Stimulated activated effector memory CD8-positive, alpha-beta T cell treated with anti-CD3 and anti-CD28 coated beads, Interleukin-12 subunit alpha, Interleukin-12 subunit beta, amount 100 ng/mL, for 72 hours (primary cell): ENCODE measurements at regions not wholly inside any gene's neighbourhood (a gene's known extent, or its start where the extent isn't known, plus 50 kb on each side); places are given as distances from the start of the nearest gene placed in this dataset.

Source experiments
- ATAC-seq: fragments of 150-1000 bp; cut with Tn5 transposase; 2 replicates; pipeline ENCODE4 v1.10.0; 2021
- DNase-seq, 2 donors: peaks; one replicate each; pipeline ENCODE4 v3.0.0; 2021 to 2022; ENCODE audit warnings: low spot score in 2 of 2
- H3K27ac Mint-ChIP-seq: one replicate; pipeline ENCODE4 v1.8.0; 2022; ENCODE audit warnings: mild to moderate bottlenecking, mixed read lengths
- H3K36me3 Mint-ChIP-seq: one replicate; pipeline ENCODE4 v1.8.0; 2022; ENCODE audit warnings: mild to moderate bottlenecking, mixed read lengths
- H3K4me1 Mint-ChIP-seq: one replicate; pipeline ENCODE4 v1.8.0; 2022; ENCODE audit warnings: mixed read lengths
- H3K4me3 Mint-ChIP-seq: one replicate; pipeline ENCODE4 v1.8.0; 2022; ENCODE audit warnings: mild to moderate bottlenecking, mixed read lengths
- H3K9me3 Mint-ChIP-seq: one replicate; pipeline ENCODE4 v1.8.0; 2022; ENCODE audit warnings: mixed read lengths

DNA sequence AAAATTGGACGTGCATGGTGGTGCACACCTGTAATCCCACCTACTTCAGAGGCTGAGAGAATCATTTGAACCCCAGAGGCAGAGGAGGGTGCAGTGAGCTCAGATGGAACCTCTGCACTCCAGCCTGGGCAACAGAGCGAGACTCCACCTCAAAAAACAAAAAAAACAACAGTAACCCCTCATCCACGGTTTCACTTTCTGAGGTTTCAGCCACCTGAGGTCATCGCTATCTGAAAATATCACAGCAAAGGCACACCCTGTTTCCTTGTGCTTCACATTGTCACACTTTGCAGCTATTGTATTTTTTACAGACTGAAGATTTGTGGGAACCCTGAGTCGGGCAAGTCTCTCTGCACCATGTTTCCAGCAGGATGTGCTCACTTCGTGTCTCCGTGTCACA lies 54.1 kb upstream of the FOXQ1 start:
- DNase-seq (no peak), ATAC-seq (no peak)
- Mint-ChIP-seq H3K27ac (no peak overlapping the region), H3K4me3 (no peak overlapping the region), H3K4me1 (no peaks in the 10 kb centered on the region), H3K36me3 (no peaks in the 10 kb centered on the region), H3K9me3 (no peaks in the 10 kb centered on the region)

DNA sequence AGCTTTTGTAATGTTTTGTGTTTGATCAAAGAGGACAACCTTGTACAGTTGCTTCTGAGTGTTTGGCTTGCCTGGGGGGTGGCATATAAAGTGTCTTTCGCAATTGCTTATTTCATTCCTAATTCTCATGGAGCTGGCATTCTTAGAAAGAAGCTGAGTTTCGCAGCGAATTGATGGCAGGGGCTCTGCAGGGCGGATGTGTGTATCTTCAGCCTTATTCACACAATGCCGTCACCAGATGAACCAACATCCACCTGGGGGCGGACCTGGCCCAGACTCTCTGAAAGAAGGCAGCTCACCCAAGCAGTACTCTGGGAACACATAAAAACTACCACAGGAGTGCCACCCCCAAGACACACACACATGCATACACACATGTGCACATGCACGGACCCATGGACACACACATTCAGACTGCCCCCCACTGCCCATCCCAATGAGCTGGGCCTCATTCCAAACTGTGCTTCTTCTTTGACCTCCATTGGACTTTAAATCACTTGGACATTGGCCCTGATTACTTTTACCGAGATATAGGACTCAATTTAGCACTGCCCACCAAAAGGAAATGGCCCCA lies 55.4 kb upstream of the FOXQ1 start:
- no peak overlapping the region for H3K4me3 Mint-ChIP-seq
- no peaks in the 10 kb centered on the region for H3K4me1 Mint-ChIP-seq
- ATAC-seq, result no peak
- H3K9me3 Mint-ChIP-seq, result no peaks in the 10 kb centered on the region
- DNase-seq, result no peak
- H3K36me3 Mint-ChIP-seq, result no peaks in the 10 kb centered on the region
- no peak overlapping the region for H3K27ac Mint-ChIP-seq

DNA sequence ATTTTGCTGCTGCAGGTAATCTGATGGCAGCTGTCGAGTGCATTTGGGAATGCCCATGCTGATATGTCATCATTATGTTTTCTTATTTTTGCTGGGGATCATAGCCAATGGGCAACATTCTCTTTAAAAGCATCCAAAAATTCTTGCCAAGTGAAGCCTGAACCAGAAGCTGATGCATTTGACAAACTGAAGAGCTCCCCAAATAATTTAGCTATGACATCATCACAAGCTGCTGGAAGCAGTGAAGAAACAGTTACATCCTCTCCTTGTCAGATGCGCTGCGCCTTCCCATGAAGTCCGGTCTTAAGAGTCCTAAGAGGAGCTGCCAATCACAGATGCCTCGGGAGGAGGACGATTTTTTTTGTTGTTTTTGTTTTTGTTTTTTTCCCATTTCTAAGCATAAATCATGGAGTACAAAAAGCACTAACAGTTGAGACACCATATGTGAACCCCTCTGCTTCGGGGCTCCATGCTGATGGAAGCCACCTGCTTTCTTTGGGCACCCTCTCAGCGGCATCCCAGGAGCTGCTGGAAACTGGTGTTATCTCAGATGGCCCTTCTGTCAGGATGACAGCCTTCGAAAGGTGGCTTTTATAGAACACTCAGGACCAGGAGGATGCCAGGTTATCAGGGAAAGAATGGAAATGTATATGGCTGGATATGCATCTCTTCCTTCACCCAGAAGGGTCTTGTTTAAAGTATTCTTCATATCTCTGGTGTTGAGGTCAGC lies 56.1 kb upstream of the FOXQ1 start:
- DNase-seq (no peak), ATAC-seq (no peak)
- no peaks in the 10 kb centered on the region for H3K4me1 Mint-ChIP-seq
- H3K4me3 Mint-ChIP-seq, result no peak overlapping the region
- H3K36me3 Mint-ChIP-seq, result no peaks in the 10 kb centered on the region
- no peak overlapping the region for H3K27ac Mint-ChIP-seq
- no peaks in the 10 kb centered on the region for H3K9me3 Mint-ChIP-seq

DNA sequence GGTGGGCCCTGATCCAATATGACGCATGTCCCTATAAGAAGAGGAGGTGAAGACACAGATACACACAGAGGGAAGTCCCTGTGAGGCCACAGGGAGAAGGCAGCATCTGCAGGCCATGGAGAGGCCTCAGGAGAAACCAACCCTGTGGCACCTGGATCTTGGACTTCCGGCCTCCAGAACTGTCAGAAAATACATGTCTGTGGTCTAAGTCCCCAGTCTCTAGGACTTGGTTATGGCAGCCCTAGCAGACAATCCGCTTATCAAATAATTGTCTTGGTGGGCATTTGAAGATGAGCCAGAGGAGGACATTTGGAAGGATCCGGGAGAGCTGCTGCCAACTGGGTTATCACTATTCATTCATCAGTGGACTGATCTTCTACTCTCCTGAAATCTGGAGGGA lies 57.6 kb upstream of the FOXQ1 start:
- ATAC-seq, result no peak
- Mint-ChIP-seq H3K4me3 (no peak overlapping the region), H3K36me3 (no peaks in the 10 kb centered on the region), H3K4me1 (no peaks in the 10 kb centered on the region), H3K9me3 (no peaks in the 10 kb centered on the region), H3K27ac (no peak overlapping the region)
- DNase-seq, result no peak

DNA sequence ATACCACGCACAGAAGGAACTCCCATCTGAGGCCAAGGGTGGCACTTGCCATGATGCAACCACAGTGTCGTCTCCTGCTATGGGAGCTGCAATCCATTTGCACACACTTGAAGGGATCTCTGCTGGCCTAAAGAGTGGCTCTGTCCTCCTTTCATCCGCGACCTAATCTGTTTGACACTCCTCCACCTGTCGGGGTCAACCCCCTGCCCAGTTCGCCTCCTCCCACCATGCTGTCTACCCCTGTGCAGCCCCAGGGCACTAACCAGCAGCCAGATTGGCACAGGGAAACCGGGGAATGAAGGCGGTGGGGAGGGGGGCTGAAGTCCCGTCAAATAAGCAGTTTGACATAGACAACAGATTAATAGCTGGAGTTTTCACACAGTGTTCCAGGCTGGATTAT lies 58.1 kb upstream of the FOXQ1 start:
- no peak for DNase-seq
- Mint-ChIP-seq H3K9me3 (no peaks in the 10 kb centered on the region), H3K27ac (no peak overlapping the region), H3K4me3 (no peak overlapping the region), H3K36me3 (no peaks in the 10 kb centered on the region), H3K4me1 (no peaks in the 10 kb centered on the region)
- ATAC-seq, result no peak

DNA sequence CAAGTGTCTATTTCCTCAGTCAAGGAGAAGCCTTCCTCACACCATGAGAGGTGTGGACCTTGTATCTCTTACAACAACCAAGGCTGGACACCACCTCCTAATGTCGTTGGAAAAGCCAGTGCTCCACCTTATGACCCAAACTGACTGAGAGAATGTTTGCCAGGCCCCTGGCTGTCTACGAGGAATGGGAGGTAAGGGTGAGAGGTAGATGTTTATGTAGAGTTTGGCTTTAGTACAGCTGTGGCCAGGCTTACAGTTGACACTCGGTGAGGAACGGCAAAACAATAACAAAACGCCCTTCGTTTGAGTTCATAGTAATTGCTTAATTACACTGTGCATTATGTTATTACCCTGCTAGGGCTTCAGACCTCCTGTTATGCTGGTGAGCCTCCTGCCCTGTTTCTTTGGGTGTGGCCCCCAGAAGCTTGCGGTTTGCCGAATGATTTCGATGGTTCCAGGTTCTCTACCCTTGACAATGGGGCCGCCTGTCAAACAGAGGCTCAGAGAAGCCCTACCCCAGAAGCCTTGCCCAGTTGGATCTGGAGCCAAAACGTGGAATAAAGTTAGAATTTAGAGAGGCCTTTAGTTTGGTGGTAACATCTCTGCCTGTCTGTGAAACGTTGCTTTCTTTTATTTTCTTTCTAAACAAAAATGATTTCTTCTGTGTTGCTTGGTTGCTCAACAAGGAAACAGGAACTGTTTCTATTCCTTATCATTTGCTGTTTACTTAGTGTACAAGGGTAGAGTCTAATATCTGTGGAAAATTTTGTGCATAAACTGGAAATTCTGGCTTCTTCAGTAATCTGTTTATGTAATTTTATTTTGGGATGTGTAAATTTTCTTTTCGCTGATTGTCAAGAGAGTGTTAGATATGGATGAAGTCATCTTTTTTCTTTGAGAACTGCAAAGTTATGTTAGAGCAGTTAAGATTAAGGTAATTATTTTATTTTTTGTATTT lies 60.4 kb upstream of the FOXQ1 start:
- H3K27ac Mint-ChIP-seq, result no peak overlapping the region
- no peaks in the 10 kb centered on the region for H3K4me1 Mint-ChIP-seq
- H3K9me3 Mint-ChIP-seq, result no peaks in the 10 kb centered on the region
- ATAC-seq, result peak; percentile 16
- H3K36me3 Mint-ChIP-seq, result no peaks in the 10 kb centered on the region
- H3K4me3 Mint-ChIP-seq, result no peak overlapping the region
- DNase-seq, result no peak

DNA sequence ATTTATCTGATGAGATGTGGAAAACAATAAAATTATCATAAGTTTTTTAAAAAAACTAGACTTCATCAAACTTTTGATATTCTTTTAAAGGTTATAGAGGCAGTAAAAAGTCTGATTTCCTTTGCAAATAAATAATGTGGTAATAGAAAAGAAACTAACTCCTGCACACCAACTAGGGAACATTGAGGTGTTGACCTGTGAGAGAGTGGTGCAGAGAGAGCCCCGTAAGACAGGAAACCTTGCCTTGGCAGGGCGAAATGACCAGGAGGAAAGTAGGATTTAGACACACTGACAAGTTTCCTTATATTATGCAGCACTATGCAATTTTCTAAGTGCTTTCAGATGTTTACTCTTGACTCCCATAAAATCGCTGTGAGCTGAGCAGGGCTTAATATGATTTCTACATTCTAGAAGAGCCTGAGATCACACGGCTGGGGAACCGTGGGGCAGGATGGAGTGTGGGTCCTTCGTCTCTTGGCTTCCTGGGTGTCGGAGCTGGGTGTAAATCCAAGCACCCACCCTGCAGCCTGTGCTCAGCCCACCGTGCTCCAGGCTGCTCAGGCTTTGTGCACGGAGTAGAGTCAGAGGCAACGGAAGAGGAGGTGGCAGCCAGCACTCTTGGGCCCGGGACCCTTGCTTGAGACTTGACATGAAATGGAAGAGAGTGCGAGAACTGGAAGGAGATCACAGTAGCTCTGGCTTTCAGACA lies 61.3 kb upstream of the FOXQ1 start:
- ATAC-seq (no peak), DNase-seq (no peak)
- H3K4me1 Mint-ChIP-seq, result no peaks in the 10 kb centered on the region
- H3K36me3 Mint-ChIP-seq, result no peaks in the 10 kb centered on the region
- H3K4me3 Mint-ChIP-seq, result no peak overlapping the region
- no peaks in the 10 kb centered on the region for H3K9me3 Mint-ChIP-seq
- no peak overlapping the region for H3K27ac Mint-ChIP-seq

DNA sequence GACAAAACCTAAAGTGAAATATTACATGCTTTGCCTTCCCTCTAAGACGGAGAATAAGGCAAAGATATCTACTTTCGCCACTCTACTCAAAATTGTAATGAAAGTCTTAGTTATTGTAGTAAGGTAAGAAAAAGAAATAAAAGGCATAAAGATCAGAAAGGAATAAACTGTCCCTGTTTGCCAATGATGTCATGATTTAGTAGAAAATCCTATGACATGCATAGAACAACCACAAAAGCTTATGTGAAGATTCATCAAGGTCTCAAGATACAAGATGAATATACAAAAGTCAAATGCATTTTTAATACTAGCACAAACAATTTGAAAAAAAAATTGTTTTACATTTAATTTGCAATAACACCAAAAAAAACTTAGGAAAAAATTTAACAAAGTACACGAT lies 64.0 kb upstream of the FOXQ1 start:
- no peak for ATAC-seq
- no peaks in the 10 kb centered on the region for H3K9me3 Mint-ChIP-seq
- H3K27ac Mint-ChIP-seq, result no peak overlapping the region

DNA sequence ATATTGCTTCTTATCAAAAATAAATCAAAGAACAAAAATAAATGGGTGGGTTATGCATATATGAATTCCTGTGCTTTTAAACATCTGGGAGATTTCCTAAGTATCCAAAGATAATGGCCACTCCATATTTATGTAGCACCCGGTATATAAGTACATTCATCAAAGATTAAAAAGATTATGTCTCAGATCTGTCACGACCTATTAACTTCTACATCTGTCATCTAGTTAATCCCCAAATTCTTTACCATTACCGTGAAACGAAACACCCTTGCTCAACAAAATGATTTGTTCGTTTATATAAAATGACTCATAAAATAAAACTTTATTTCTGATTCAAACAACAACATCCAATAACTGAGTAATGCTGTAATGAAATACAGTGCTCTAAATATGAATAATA lies 64.8 kb upstream of the FOXQ1 start:
- Mint-ChIP-seq H3K36me3 (no peaks in the 10 kb centered on the region), H3K27ac (no peak overlapping the region), H3K9me3 (no peaks in the 10 kb centered on the region), H3K4me3 (no peak overlapping the region), H3K4me1 (no peaks in the 10 kb centered on the region)
- DNase-seq (no peak), ATAC-seq (no peak)

More for the DNA sequence above, 64.0 kb upstream of the FOXQ1 start:
- Mint-ChIP-seq H3K36me3 (no peaks in the 10 kb centered on the region), H3K4me3 (no peak overlapping the region), H3K4me1 (no peaks in the 10 kb centered on the region)
- DNase-seq, result no peak

DNA sequence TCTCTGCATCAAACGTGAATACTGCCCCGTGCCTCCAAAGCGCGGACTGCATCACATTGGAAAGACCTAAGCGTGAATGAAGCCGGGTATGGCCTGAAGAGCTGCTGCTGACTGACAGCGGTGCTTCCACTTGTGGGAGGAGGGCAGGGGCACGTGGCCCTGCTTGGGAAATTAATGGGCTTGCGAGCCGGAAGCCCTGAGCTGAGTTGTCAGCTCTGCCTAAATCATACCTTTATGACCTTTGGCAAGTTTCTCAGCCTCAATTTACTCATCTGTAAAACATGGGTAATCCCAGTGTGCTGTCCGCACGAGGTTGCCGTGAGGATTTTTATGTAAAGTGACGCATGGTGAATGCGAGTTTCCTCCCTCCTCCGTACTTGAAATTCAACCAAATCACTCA lies 67.0 kb upstream of the FOXQ1 start:
- Mint-ChIP-seq H3K9me3 (no peaks in the 10 kb centered on the region), H3K4me3 (no peak overlapping the region), H3K36me3 (no peaks in the 10 kb centered on the region), H3K4me1 (no peaks in the 10 kb centered on the region), H3K27ac (no peak overlapping the region)
- ATAC-seq (peak; percentile 16), DNase-seq (no peak)

DNA sequence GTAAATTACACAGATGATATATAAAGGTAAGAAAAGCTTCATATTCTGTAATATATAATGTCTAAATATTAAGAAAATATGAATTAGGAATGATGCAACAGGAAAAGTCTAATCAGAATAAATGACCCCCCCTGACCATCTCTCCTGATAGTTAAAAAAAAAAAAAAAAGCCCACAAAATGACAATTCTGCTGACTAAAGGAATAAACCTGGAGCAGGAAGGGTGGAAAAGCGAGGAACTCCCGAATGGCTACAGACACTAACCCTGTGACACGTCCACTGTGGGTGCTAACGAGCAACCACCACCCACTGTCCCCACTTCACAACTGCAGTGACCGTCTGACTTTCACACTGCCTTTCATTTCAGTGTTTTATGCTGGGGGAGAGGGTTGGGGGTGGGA lies 67.6 kb upstream of the FOXQ1 start:
- DNase-seq (no peak), ATAC-seq (no peak)
- H3K36me3 Mint-ChIP-seq, result no peaks in the 10 kb centered on the region
- no peak overlapping the region for H3K27ac Mint-ChIP-seq
- no peaks in the 10 kb centered on the region for H3K4me1 Mint-ChIP-seq
- H3K9me3 Mint-ChIP-seq, result no peaks in the 10 kb centered on the region
- H3K4me3 Mint-ChIP-seq, result no peak overlapping the region

DNA sequence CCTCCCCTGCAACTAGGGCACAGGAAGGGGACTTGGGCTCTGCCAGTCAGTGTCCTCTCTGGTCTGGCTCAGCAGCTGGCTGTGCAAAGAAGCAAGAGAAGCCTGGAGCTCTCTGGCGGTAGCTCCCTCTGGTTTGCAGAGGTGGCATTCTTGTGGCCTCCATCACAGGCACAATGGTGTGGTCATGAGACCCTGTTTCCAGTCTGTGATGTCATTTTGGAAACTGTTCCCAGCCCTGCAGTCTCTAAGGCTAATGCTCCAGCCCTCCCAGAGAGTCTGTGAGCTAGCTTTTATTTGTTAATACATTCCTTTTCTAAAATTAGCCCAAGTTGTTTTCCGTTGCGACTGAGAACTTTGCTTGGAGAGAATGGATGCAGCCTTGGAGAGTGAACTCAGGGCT lies 69.5 kb upstream of the FOXQ1 start:
- Mint-ChIP-seq H3K27ac (no peak overlapping the region), H3K4me3 (no peak overlapping the region), H3K36me3 (no peaks in the 10 kb centered on the region), H3K4me1 (no peaks in the 10 kb centered on the region), H3K9me3 (no peaks in the 10 kb centered on the region)
- no peak for DNase-seq
- no peak for ATAC-seq

DNA sequence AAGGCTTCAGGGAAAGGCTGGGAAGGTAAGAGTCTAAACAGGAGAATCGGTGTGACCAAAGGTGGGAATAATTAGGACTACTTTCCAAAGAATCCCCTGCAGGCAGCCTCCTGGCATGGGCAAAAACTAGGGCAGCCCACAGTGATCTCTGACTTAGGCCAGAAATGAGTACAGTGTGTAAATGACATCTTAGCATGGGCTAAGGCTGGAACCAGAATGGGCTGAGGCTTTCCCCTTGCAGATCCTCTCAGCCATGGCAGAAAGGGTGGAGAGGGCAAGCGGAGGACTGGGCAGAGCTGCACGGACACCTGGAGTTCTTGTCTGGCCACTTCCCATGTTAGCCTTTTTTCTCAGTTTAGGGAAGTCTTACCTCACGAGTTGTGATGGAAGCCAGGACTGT lies 69.9 kb upstream of the FOXQ1 start:
- Mint-ChIP-seq H3K27ac (no peak overlapping the region), H3K9me3 (no peaks in the 10 kb centered on the region), H3K4me3 (no peak overlapping the region), H3K4me1 (no peaks in the 10 kb centered on the region), H3K36me3 (no peaks in the 10 kb centered on the region)
- ATAC-seq (no peak), DNase-seq (no peak)

DNA sequence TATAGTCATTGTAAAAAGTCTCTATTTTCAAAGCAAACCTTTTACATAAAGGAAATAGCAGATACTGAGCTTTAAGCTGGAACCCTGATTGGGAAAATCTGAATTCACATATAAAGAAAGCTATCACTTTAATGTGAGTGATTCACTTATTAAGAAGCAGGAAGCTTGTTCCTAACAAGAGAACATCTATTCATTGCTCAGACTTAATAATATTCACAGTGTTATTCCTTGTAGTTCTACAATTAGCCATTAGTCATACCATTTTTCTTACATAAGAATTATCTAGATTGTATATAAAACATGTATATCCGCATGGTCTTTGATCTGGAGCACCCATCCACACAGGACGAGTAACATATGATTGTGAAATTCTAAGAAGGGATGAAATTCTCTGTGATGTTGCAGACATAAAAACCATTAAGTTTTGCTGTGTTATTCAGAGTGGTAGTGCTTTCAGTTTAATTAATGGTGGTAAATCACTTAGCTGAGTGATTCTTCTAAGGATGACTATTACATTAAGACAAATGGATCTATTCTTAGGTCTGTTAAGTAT lies 71.1 kb upstream of the FOXQ1 start:
- no peak overlapping the region for H3K4me3 Mint-ChIP-seq
- ATAC-seq (no peak), DNase-seq (no peak)
- H3K36me3 Mint-ChIP-seq, result no peaks in the 10 kb centered on the region
- H3K4me1 Mint-ChIP-seq, result no peaks in the 10 kb centered on the region
- no peak overlapping the region for H3K27ac Mint-ChIP-seq
- no peaks in the 10 kb centered on the region for H3K9me3 Mint-ChIP-seq

DNA sequence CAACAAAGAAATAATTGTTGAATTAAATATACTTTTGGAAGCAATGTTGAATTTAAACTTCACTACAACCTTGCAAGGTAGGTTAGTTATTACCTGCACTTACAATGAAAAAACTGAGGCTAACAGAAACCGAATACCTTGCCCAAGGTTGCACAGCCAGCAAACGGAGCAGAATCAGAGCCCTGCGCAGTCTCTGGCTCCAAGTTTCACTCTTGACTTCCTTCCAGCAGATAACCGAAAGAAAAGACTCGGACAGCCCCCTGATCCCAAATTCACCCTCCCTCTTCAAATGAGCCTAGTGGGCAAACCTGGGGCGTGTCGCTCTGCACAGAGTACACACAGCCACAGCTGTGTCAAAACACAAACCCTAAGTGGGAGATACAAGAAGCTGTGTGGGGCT lies 72.1 kb upstream of the FOXQ1 start:
- no peaks in the 10 kb centered on the region for H3K9me3 Mint-ChIP-seq

More for the DNA sequence above, 72.1 kb upstream of the FOXQ1 start:
- Mint-ChIP-seq H3K36me3 (no peaks in the 10 kb centered on the region), H3K27ac (no peak overlapping the region), H3K4me3 (no peak overlapping the region), H3K4me1 (no peaks in the 10 kb centered on the region)
- no peak for DNase-seq
- no peak for ATAC-seq
